CD14-positive monocyte (primary cell): ENCODE measurements at regions not wholly inside any gene's neighbourhood (a gene's known extent, or its start where the extent isn't known, plus 50 kb on each side); places are given as distances from the start of the nearest gene placed in this dataset.
"Not testable (repeated sequence)": the region's sequence is repeated elsewhere in the genome, so short reads cannot be mapped to it uniquely, and the experiment has no call there.

ENCODE experiments used
- DNase-seq, 3 donors: peaks; one replicate each; pipeline ENCODE4 v3.0.0-alpha.2; 2011 to 2022
- H2AFZ ChIP-seq: 2 replicates; pipeline ENCODE4 v1.6.0; 2012; ENCODE audit warnings: mild to moderate bottlenecking, low read depth, low read length, inconsistent platforms; ENCODE audit not compliant: insufficient read depth, poor library complexity, severe bottlenecking
- H3K27ac ChIP-seq, 2 donors: 1 replicate in 1 of 2; 2 replicates in 1 of 2; pipeline ENCODE4 v1.5.1; 2012 to 2013; ENCODE audit warnings: low read length in 2 of 2, control low read depth in 1 of 2, inconsistent platforms in 1 of 2, low read depth in 1 of 2, mild to moderate bottlenecking in 1 of 2
- H3K27me3 ChIP-seq, 2 donors: one replicate each; pipeline versions ENCODE4 v1.6.0 to v1.6.1; 2011 to 2013; ENCODE audit warnings: low read length in 2 of 2; ENCODE audit not compliant: control insufficient read depth in 2 of 2, insufficient read depth in 2 of 2
- H3K36me3 ChIP-seq, 2 donors: replicated peaks in 1 of 2; 1 replicate in 1 of 2; 2 replicates in 1 of 2; pipeline versions ENCODE4 v1.5.1 to v1.6.1; 2012 to 2013; ENCODE audit warnings: low read length in 2 of 2, control low read depth in 1 of 2, inconsistent platforms in 1 of 2, mild to moderate bottlenecking in 1 of 2; ENCODE audit not compliant: insufficient read depth in 2 of 2, control insufficient read depth in 1 of 2
- H3K4me1 ChIP-seq, 2 donors: 1 replicate in 1 of 2; 2 replicates in 1 of 2; pipeline versions ENCODE4 v1.5.1 to v1.6.1; 2012 to 2013; ENCODE audit warnings: low read length in 2 of 2, control low read depth in 1 of 2, inconsistent platforms in 1 of 2, mild to moderate bottlenecking in 1 of 2, moderate library complexity in 1 of 2; ENCODE audit not compliant: insufficient read depth in 2 of 2, control insufficient read depth in 1 of 2
- H3K4me2 ChIP-seq: replicated peaks from 2 replicates; pipeline ENCODE3; 2012; ENCODE audit warnings: low read length, moderate library complexity, mild to moderate bottlenecking; ENCODE audit not compliant: poor library complexity, severe bottlenecking; ENCODE audit errors: extremely low read depth
- H3K4me3 ChIP-seq, 3 experiments: fragments of 200-600 bp in 1 of 3; sonication (generic) in 1 of 3; replicated peaks in 1 of 3; 1 replicate in 2 of 3; 2 replicates in 1 of 3; pipeline ENCODE4 v1.5.1; 2011 to 2013; ENCODE audit warnings: low read length in 3 of 3, mild to moderate bottlenecking in 3 of 3, control low read depth in 2 of 3, low read depth in 2 of 3, inconsistent platforms in 1 of 3, moderate library complexity in 1 of 3
- H3K79me2 ChIP-seq: 2 replicates; pipeline ENCODE4 v1.6.0; 2012; ENCODE audit warnings: mild to moderate bottlenecking, control low read depth, inconsistent platforms, low read length, moderate library complexity; ENCODE audit not compliant: insufficient read depth
- H3K9ac ChIP-seq: 2 replicates; pipeline ENCODE4 v1.6.0; 2017; ENCODE audit warnings: low read length, mild to moderate bottlenecking; ENCODE audit not compliant: insufficient read depth, poor library complexity, severe bottlenecking
- H3K9me3 ChIP-seq, 2 donors: replicated peaks in 1 of 2; 1 replicate in 1 of 2; 2 replicates in 1 of 2; pipeline versions ENCODE4 v1.5.1 to v1.6.1; 2012 to 2013; ENCODE audit warnings: low read length in 2 of 2, control low read depth in 1 of 2; ENCODE audit not compliant: control insufficient read depth in 1 of 2, insufficient read depth in 1 of 2
- H4K20me1 ChIP-seq: 2 replicates; pipeline ENCODE4 v1.6.0; 2012; ENCODE audit warnings: mild to moderate bottlenecking, low read length, control low read depth, moderate library complexity; ENCODE audit not compliant: insufficient read depth
- H3K27ac Mint-ChIP-seq, 7 donors: one replicate each; pipeline ENCODE4 v1.8.0; 2020; ENCODE audit warnings: mild to moderate bottlenecking in 7 of 7, mixed read lengths in 7 of 7, moderate library complexity in 6 of 7, inconsistent platforms in 2 of 7
- H3K27me3 Mint-ChIP-seq, 3 donors: one replicate each; pipeline ENCODE4 v1.8.0; 2021 to 2022; ENCODE audit warnings: low read depth in 3 of 3, mild to moderate bottlenecking in 3 of 3, mixed read lengths in 3 of 3, moderate library complexity in 3 of 3, inconsistent platforms in 1 of 3
- H3K36me3 Mint-ChIP-seq, 2 donors: one replicate each; pipeline ENCODE4 v1.8.0; 2020; ENCODE audit warnings: mixed read lengths in 2 of 2, inconsistent platforms in 1 of 2, mild to moderate bottlenecking in 1 of 2
- H3K4me1 Mint-ChIP-seq: one replicate; pipeline ENCODE4 v1.8.0; 2020; ENCODE audit warnings: mild to moderate bottlenecking, mixed read lengths
- H3K4me3 Mint-ChIP-seq, 2 donors: one replicate each; pipeline ENCODE4 v1.8.0; 2020; ENCODE audit warnings: mild to moderate bottlenecking in 2 of 2, mixed read lengths in 2 of 2, moderate library complexity in 1 of 2
- H3K9me3 Mint-ChIP-seq, 7 donors: one replicate each; pipeline ENCODE4 v1.8.0; 2020 to 2022; ENCODE audit warnings: mixed read lengths in 7 of 7, mild to moderate bottlenecking in 6 of 7, moderate library complexity in 6 of 7, inconsistent platforms in 2 of 7
- WGBS: methylation state at CpG from one replicate; pipeline ENCODE4 v1.1.5; 2013; ENCODE audit warnings: missing lambda C conversion rate; ENCODE audit not compliant: insufficient coverage; 5-methylcytosine and 5-hydroxymethylcytosine counted together
- intact Hi-C, 2 donors: fragments of 100-400 bp; cut with micrococcal nuclease; formaldehyde crosslinking; loops; one replicate each; pipeline versions ENCODE4 v1.15.0 to v1.15.1; 2023
- TF ChIP-seq, protein P1 (sequence below): fragments of 200-600 bp; IDR thresholded peaks from one replicate; pipeline ENCODE4 v1.8.0; 2022; ENCODE audit warnings: antibody characterized with exemption, mild to moderate bottlenecking

DNA sequence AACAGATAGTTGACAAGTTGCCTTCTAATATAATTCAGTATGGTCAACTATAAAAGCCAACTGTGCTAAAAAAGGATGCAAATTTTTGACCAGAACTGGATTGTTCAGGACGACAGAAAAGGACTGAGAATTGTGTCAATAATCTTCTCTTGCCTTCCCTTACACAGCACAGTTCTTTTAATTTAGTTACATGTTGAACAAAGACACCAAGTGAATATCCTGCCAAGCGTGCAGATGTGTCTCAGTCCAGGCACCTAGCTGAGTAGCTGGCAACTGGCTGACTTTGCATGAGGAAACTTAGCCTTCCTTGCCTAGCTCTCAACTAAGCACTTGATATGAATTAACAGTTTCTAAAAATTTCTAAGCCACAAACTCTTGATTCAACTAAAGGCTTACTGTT is 801.4 kb downstream of the BCL11A start:
- no peak overlapping the region for H3K9ac ChIP-seq
- no peaks in the 10 kb centered on the region for H3K27me3 ChIP-seq
- no peak overlapping the region for H3K4me3 Mint-ChIP-seq
- no peaks in the 10 kb centered on the region for H4K20me1 ChIP-seq
- no peak overlapping the region for H3K27ac ChIP-seq
- no peak overlapping the region for H3K4me3 ChIP-seq
- no peak overlapping the region for H3K4me2 ChIP-seq
- H2AFZ ChIP-seq, result no peak overlapping the region
- TF ChIP-seq, protein P1, sequence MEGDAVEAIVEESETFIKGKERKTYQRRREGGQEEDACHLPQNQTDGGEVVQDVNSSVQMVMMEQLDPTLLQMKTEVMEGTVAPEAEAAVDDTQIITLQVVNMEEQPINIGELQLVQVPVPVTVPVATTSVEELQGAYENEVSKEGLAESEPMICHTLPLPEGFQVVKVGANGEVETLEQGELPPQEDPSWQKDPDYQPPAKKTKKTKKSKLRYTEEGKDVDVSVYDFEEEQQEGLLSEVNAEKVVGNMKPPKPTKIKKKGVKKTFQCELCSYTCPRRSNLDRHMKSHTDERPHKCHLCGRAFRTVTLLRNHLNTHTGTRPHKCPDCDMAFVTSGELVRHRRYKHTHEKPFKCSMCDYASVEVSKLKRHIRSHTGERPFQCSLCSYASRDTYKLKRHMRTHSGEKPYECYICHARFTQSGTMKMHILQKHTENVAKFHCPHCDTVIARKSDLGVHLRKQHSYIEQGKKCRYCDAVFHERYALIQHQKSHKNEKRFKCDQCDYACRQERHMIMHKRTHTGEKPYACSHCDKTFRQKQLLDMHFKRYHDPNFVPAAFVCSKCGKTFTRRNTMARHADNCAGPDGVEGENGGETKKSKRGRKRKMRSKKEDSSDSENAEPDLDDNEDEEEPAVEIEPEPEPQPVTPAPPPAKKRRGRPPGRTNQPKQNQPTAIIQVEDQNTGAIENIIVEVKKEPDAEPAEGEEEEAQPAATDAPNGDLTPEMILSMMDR, result no peak
- H3K27me3 Mint-ChIP-seq, result peaks cover 0 to 4% (median 1%) of the 10 kb centered on the region in 3 donors
- no peaks in the 10 kb centered on the region for H3K36me3 ChIP-seq
- H3K36me3 Mint-ChIP-seq, result no peaks in the 10 kb centered on the region
- no peaks in the 10 kb centered on the region for H3K79me2 ChIP-seq
- no peak for DNase-seq
- H3K4me1 Mint-ChIP-seq, result peaks cover 19% of the 10 kb centered on the region
- WGBS, result 0% methylated on average over 1 of the region's 2 CpGs
- peaks cover 0 to 3% (median 2%) of the 10 kb centered on the region in 7 donors for H3K9me3 Mint-ChIP-seq
- H3K27ac Mint-ChIP-seq, result no peak overlapping the region
- H3K4me1 ChIP-seq, result peaks cover 12% of the 10 kb centered on the region in 2 donors
- intact Hi-C loops, result no loop called here
- no peaks in the 10 kb centered on the region for H3K9me3 ChIP-seq

DNA sequence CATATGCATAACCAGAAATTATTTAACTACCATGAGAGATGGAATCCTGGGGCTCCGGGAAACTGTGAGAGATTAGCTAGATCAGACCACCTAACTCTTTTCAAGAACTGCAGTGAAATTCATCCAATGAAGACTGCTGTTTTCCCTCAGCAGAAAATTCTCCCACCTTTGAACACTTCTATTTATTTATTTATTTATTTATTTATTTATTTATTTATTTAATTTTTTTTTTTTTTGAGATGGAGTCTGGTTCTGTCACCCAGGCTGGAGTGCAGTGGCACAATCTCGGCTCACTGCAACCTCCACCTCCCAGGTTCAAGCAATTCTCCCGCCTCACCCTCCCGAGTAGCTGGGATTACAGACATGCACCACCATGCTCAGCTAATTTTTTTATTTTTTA is 802.2 kb downstream of the BCL11A start:
- H4K20me1 ChIP-seq, H3K36me3 Mint-ChIP-seq, H3K4me2 ChIP-seq, H3K9me3 Mint-ChIP-seq, H3K27ac Mint-ChIP-seq, H3K4me3 ChIP-seq, H3K4me3 Mint-ChIP-seq, H2AFZ ChIP-seq, H3K9ac ChIP-seq, H3K36me3 ChIP-seq, H3K9me3 ChIP-seq, intact Hi-C loops, H3K27me3 ChIP-seq, DNase-seq, H3K27me3 Mint-ChIP-seq, H3K27ac ChIP-seq, H3K79me2 ChIP-seq: not testable (repeated sequence)
- H3K4me1 Mint-ChIP-seq, result peaks cover 17% of the 10 kb centered on the region
- WGBS, result 100% methylated on average over 1 of the region's 4 CpGs
- H3K4me1 ChIP-seq, result peaks cover 14 to 18% of the 10 kb centered on the region in 2 donors
